CD8-positive, alpha-beta memory T cell (primary cell): ENCODE measurements at regions not wholly inside any gene's neighbourhood (a gene's known extent, or its start where the extent isn't known, plus 50 kb on each side); places are given as distances from the start of the nearest gene placed in this dataset.
"Not testable (repeated sequence)": the region's sequence is repeated elsewhere in the genome, so short reads cannot be mapped to it uniquely, and the experiment has no call there.

ENCODE experiments used
- CTCF ChIA-PET: fragments of 350-600 bp; sonication (Branson Sonifier 250); formaldehyde crosslinking; loops from one replicate; lab custom pipeline; 2021; ENCODE audit warnings: antibody characterized with exemption; lab: Charles Lee
- POLR2A ChIA-PET: fragments of 350-600 bp; sonication (Branson Sonifier 250); formaldehyde crosslinking; loops from one replicate; lab custom pipeline; 2021; ENCODE audit warnings: antibody characterized with exemption; lab: Charles Lee
- DNase-seq, 5 donors: peaks; one replicate each; pipeline versions ENCODE4 v3.0.0 to v3.0.0-alpha.2; 2020 to 2022; ENCODE audit warnings: mixed read lengths in 1 of 5
- H3K27ac ChIP-seq: one replicate; pipeline ENCODE4 v1.7.0; 2013; ENCODE audit warnings: low read depth, mild to moderate bottlenecking, low read length, moderate library complexity
- H3K27me3 ChIP-seq: 2 replicates; pipeline ENCODE4 v1.7.0; 2013; ENCODE audit warnings: low read length, mild to moderate bottlenecking; ENCODE audit not compliant: insufficient read depth, poor library complexity, severe bottlenecking
- H3K36me3 ChIP-seq: 2 replicates; pipeline ENCODE4 v1.7.0; 2013; ENCODE audit warnings: mild to moderate bottlenecking, low read length, moderate library complexity; ENCODE audit not compliant: insufficient read depth
- H3K4me1 ChIP-seq: 2 replicates; pipeline ENCODE4 v1.7.0; 2013; ENCODE audit warnings: mild to moderate bottlenecking, low read length, moderate library complexity; ENCODE audit not compliant: insufficient read depth
- H3K4me3 ChIP-seq: 2 replicates; pipeline ENCODE4 v1.7.0; 2013; ENCODE audit warnings: mild to moderate bottlenecking, low read length
- H3K9me3 ChIP-seq: 2 replicates; pipeline ENCODE4 v1.7.0; 2013; ENCODE audit warnings: mild to moderate bottlenecking, low read length
- H3K27ac Mint-ChIP-seq, 8 donors: one replicate each; pipeline ENCODE4 v1.8.0; 2020 to 2021; ENCODE audit warnings: mixed read lengths in 8 of 8, mild to moderate bottlenecking in 6 of 8, inconsistent platforms in 3 of 8, moderate library complexity in 3 of 8
- H3K27me3 Mint-ChIP-seq, 2 donors: one replicate each; pipeline ENCODE4 v1.8.0; 2020 to 2021; ENCODE audit warnings: mixed read lengths in 2 of 2, mild to moderate bottlenecking in 1 of 2, moderate library complexity in 1 of 2
- H3K36me3 Mint-ChIP-seq, 3 donors: one replicate each; pipeline ENCODE4 v1.8.0; 2020 to 2021; ENCODE audit warnings: mixed read lengths in 3 of 3, inconsistent platforms in 1 of 3, mild to moderate bottlenecking in 1 of 3
- H3K4me1 Mint-ChIP-seq, 3 donors: one replicate each; pipeline ENCODE4 v1.8.0; 2020 to 2021; ENCODE audit warnings: mixed read lengths in 3 of 3, inconsistent platforms in 1 of 3, mild to moderate bottlenecking in 1 of 3
- H3K4me3 Mint-ChIP-seq, 7 donors: one replicate each; pipeline ENCODE4 v1.8.0; 2020 to 2021; ENCODE audit warnings: mixed read lengths in 7 of 7, mild to moderate bottlenecking in 6 of 7, moderate library complexity in 4 of 7, inconsistent platforms in 2 of 7
- H3K9me3 Mint-ChIP-seq, 5 donors: one replicate each; pipeline ENCODE4 v1.8.0; 2020 to 2022; ENCODE audit warnings: mixed read lengths in 5 of 5, mild to moderate bottlenecking in 3 of 5, moderate library complexity in 2 of 5, inconsistent platforms in 1 of 5

DNA sequence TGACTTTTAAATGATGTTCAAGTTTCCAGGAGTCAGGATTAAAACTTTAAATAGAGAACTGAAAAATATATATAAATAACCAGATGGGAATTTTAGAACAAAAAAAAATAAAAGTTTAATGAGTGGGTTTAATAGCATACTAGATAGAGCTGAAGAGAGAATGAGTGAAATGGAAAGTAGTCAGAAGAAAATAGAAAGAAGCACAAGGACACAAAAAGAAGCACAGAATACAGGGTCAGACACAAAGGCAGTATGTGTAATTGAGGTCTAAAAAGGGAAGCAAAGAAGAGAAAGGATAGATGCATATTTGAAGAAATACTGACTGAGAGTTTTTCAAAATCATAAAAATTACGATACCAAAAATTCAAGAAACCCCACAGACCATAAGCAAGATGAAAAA is 159.8 kb upstream of the FERMT1 start:
- Histone ChIP-seq H3K27me3 (no peaks in the 10 kb centered on the region), H3K27ac (no peak overlapping the region), H3K9me3 (no peaks in the 10 kb centered on the region), H3K36me3 (no peaks in the 10 kb centered on the region), H3K4me3 (no peak overlapping the region), H3K4me1 (no peaks in the 10 kb centered on the region)
- Mint-ChIP-seq H3K36me3 (no peaks in the 10 kb centered on the region), H3K27ac (no peak overlapping the region), H3K27me3 (peaks cover 0 to 4% of the 10 kb centered on the region in 2 donors), H3K9me3 (peaks cover 9 to 28% (median 15%) of the 10 kb centered on the region in 5 donors), H3K4me3 (no peak overlapping the region), H3K4me1 (no peaks in the 10 kb centered on the region)
- no peak for DNase-seq
- POLR2A ChIA-PET, result no interaction called here
- CTCF ChIA-PET, result no interaction called here

DNA sequence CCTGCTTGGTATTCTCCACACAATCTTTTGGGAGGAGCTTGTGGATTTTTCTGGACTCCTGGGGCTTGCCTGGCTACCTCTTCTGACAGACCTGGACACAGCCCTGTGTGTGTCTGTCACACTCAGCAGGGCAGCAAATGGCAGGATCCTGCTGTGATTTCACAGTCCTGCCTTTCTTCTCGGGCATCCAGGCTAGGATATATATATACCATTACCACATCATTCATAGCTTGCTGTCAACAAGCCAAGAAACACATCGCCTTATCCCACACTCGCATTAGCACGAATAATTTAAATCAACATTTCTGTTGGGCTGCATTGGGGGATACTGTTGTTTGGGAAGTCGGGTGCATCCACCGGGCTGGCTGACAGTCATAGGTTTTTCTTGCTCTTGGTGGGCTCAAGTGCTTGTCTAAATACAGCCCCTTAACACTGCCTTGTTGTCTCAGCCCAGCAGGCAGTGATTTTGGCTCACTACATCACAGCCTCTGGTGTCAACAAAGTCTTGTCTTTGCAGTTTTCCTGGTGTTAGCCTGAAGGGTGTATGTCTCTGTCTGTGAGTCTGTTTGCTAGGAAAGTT is 154.9 kb upstream of the FERMT1 start:
- Mint-ChIP-seq H3K27me3 (peaks cover 0 to 4% of the 10 kb centered on the region in 2 donors), H3K27ac (no peak overlapping the region), H3K4me3 (no peak overlapping the region), H3K36me3 (no peaks in the 10 kb centered on the region), H3K9me3 (peaks cover 2 to 8% (median 5%) of the 10 kb centered on the region in 5 donors), H3K4me1 (no peaks in the 10 kb centered on the region)
- no peak for DNase-seq
- no peak overlapping the region for H3K4me3 ChIP-seq
- no peaks in the 10 kb centered on the region for H3K27me3 ChIP-seq
- H3K4me1 ChIP-seq, result no peaks in the 10 kb centered on the region
- H3K9me3 ChIP-seq, result no peaks in the 10 kb centered on the region
- ChIA-PET POLR2A (no interaction called here), CTCF (no interaction called here)
- H3K36me3 ChIP-seq, result no peaks in the 10 kb centered on the region
- no peak overlapping the region for H3K27ac ChIP-seq

DNA sequence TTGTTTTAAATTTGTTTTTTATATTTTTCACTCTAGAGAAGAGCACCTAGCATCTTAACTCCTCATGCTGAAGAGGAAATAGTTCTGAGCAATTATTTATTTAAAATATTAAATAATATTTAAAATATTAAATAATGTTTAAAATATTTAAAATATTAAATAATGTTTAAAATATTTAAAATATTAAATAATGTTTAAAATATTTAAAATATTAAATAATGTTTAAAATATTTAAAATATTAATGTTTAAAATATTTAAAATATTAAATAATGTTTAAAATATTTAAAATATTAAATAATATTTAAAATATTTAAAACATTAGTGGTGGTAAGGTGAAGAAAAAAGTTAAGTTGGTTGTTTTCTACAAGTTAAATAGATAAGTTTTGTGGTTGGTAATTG is 147.6 kb upstream of the FERMT1 start:
- H3K9me3 ChIP-seq, result not testable (repeated sequence)

DNA sequence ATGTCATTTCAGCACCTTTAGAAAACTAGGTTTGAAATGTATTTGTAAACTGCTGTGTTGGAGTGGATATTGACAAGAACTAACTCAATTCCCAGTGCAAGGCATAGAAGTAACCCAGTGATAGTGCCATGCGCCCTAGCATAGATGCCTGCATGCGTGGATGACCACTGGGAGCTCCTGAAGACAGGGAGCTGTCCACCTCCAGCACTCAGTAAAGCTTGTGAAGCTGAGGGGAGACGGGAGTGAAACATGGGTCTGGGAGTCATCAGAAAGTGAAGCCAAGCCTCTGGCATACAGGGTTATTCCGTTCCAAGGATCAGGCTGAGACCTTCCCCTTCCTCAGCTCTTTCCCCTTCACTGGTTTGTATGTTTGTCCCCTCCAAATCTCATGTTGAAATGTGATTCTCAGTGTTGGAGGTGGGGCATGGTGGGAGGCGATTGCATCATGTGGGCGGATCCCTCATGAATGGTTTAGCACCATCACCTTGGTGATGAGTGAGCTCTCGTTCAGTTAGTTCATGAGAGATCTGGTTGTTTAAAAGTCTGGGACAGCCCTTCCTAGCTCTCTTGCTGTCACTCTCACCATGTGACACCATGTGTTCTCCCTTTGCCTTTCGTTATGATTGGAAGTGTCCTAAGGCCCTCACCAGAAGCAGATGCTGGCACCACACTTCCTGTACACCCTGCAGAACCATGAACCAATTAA is 146.5 kb upstream of the FERMT1 start:
- H3K4me1 ChIP-seq, result no peaks in the 10 kb centered on the region
- no peaks in the 10 kb centered on the region for H3K9me3 ChIP-seq
- no peaks in the 10 kb centered on the region for H3K4me1 Mint-ChIP-seq
- H3K9me3 Mint-ChIP-seq, result peaks cover 0 to 5% (median 0%) of the 10 kb centered on the region in 5 donors
- ChIA-PET POLR2A (no interaction called here), CTCF (no interaction called here)
- no peak overlapping the region for H3K4me3 ChIP-seq
- no peaks in the 10 kb centered on the region for H3K36me3 Mint-ChIP-seq
- DNase-seq, result no peak
- no peak overlapping the region for H3K4me3 Mint-ChIP-seq
- H3K36me3 ChIP-seq, result no peaks in the 10 kb centered on the region
- no peak overlapping the region for H3K27ac Mint-ChIP-seq
- no peaks in the 10 kb centered on the region for H3K27me3 ChIP-seq
- H3K27ac ChIP-seq, result no peak overlapping the region
- no peaks in the 10 kb centered on the region for H3K27me3 Mint-ChIP-seq

More for the DNA sequence above, 147.6 kb upstream of the FERMT1 start:
- H3K4me1 Mint-ChIP-seq, H3K4me3 ChIP-seq, H3K36me3 ChIP-seq, H3K27ac Mint-ChIP-seq, H3K27me3 ChIP-seq, H3K9me3 Mint-ChIP-seq, H3K27me3 Mint-ChIP-seq, H3K27ac ChIP-seq, H3K4me1 ChIP-seq, H3K4me3 Mint-ChIP-seq, CTCF ChIA-PET, POLR2A ChIA-PET, DNase-seq, H3K36me3 Mint-ChIP-seq: not testable (repeated sequence)

DNA sequence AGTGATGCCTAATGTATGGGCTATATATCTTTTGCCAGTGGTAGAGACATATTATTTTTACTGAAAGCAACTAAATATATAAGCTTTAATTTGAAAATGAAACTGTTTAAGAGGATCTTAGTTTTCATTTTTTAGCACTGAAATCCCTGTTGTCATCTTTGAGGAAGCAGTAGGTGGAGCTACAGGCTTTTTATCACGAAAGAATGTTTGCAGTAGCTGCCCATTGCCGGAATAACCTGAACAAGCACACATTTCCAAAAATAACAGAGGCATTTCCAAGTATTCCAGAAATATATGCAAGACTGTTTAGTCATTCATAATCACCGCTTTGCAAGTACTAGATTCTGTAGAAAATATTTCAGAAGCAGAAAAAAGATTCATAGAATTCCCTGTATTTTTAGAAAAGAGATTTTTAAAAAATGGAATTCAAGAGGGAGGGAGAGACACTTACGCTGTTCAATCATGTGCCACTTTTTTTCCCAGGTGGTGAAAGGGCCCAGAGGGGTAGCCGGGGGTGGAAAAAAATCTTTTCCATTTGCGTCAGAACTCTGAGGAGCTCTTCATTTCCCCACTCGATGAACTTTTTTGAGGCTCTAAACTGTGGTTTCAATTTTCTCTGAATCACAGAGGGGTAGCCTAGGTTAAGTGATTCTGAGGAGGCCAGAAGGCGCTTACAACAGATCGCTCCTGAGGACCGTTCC is 142.5 kb upstream of the FERMT1 start:
- Histone ChIP-seq H3K9me3 (no peaks in the 10 kb centered on the region), H3K27me3 (no peaks in the 10 kb centered on the region), H3K36me3 (no peaks in the 10 kb centered on the region), H3K27ac (no peak overlapping the region), H3K4me3 (no peak overlapping the region), H3K4me1 (no peaks in the 10 kb centered on the region)
- Mint-ChIP-seq H3K9me3 (peaks cover 0 to 5% (median 0%) of the 10 kb centered on the region in 5 donors), H3K27me3 (no peaks in the 10 kb centered on the region), H3K4me1 (no peaks in the 10 kb centered on the region), H3K36me3 (no peaks in the 10 kb centered on the region), H3K4me3 (no peak overlapping the region), H3K27ac (no peak overlapping the region)
- DNase-seq, result no peak
- ChIA-PET POLR2A (no interaction called here), CTCF (no interaction called here)

DNA sequence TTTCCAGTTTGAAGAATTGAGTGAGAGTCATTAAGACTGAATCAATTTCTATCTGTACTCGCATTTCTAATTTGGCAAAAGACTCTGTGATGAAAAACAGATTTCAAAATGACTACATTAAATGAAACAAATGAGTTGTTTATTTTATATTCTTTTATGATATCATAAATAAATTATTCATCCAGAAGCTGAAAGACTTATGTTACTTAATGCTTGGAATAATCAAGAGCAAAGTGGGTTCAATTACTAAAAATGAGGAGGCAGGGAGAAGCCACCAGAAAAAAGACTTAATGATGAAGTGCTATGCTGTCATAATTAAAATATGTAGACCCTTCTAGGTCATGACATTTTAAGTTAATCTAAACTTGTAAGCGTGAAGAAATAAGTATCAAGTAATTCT is 130.6 kb upstream of the FERMT1 start:
- H3K9me3 ChIP-seq, result no peaks in the 10 kb centered on the region
- no peaks in the 10 kb centered on the region for H3K27me3 Mint-ChIP-seq
- DNase-seq, result no peak

DNA sequence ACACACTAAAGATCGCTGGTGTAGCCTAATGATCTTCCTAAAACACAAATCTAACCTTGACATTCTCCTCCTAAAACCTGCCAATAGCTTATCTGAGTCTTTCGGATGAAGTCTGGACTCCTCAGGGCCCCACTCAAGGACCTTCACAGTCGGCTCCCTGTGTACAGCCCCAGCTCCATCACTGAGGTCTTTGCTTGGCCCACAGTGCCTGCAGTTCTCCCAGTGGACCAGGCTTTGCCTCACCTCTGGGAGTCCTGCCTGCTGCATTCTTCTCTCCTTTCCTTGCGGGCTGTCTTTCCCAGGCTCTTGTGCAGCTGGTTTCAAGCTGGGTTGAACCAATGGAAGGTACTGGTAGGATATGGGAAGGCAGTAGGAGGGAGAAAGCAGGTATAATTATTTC is 122.6 kb upstream of the FERMT1 start:
- ChIA-PET CTCF (no interaction called here), POLR2A (no interaction called here)
- H3K36me3 Mint-ChIP-seq, result no peaks in the 10 kb centered on the region
- Histone ChIP-seq H3K27ac (no peak overlapping the region), H3K27me3 (no peaks in the 10 kb centered on the region), H3K4me1 (no peaks in the 10 kb centered on the region), H3K4me3 (no peak overlapping the region), H3K9me3 (no peaks in the 10 kb centered on the region), H3K36me3 (no peaks in the 10 kb centered on the region)
- peaks cover 0 to 13% (median 6%) of the 10 kb centered on the region in 5 donors for H3K9me3 Mint-ChIP-seq
- H3K27ac Mint-ChIP-seq, result no peak overlapping the region
- peaks cover 0 to under 1% of the 10 kb centered on the region in 2 donors for H3K27me3 Mint-ChIP-seq
- H3K4me3 Mint-ChIP-seq, result no peak overlapping the region
- DNase-seq, result no peak
- no peaks in the 10 kb centered on the region for H3K4me1 Mint-ChIP-seq

More for the DNA sequence above, 130.6 kb upstream of the FERMT1 start:
- Histone ChIP-seq H3K4me1 (no peaks in the 10 kb centered on the region), H3K4me3 (no peak overlapping the region), H3K36me3 (no peaks in the 10 kb centered on the region), H3K27ac (no peak overlapping the region), H3K27me3 (no peaks in the 10 kb centered on the region)
- Mint-ChIP-seq H3K4me1 (no peaks in the 10 kb centered on the region), H3K27ac (no peak overlapping the region), H3K36me3 (no peaks in the 10 kb centered on the region), H3K4me3 (no peak overlapping the region), H3K9me3 (peaks cover 0 to 8% (median 5%) of the 10 kb centered on the region in 5 donors)
- ChIA-PET CTCF (no interaction called here), POLR2A (no interaction called here)

DNA sequence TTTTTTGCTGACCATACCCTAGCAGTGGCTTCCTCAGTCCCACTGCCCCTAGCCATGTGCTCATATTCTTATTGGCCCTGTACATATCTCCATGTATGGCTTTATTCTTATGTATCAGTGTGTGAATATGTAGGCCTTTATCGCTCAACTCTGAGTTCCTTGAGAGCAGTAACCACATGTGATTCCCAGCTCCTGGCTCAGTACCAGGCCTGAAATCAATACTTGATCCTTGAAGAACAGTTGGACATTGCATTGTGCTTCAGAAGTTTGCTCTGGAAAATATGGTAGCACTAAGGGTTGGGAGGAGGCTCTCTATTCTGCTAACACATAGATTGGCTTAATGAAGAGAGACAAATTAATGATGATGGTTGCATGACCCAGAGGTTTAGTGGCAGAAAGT is 118.8 kb upstream of the FERMT1 start:
- POLR2A ChIA-PET, result no interaction called here
- H3K36me3 ChIP-seq, result no peaks in the 10 kb centered on the region
- Mint-ChIP-seq H3K27me3 (peaks cover 0 to 1% of the 10 kb centered on the region in 2 donors), H3K27ac (no peak overlapping the region), H3K4me3 (no peak overlapping the region), H3K4me1 (no peaks in the 10 kb centered on the region), H3K9me3 (peaks cover 0 to 16% (median 2%) of the 10 kb centered on the region in 5 donors), H3K36me3 (no peaks in the 10 kb centered on the region)
- no peak overlapping the region for H3K4me3 ChIP-seq
- H3K9me3 ChIP-seq, result no peaks in the 10 kb centered on the region
- H3K27me3 ChIP-seq, result no peaks in the 10 kb centered on the region
- H3K27ac ChIP-seq, result no peak overlapping the region
- CTCF ChIA-PET, result no interaction called here
- DNase-seq, result no peak
- H3K4me1 ChIP-seq, result no peaks in the 10 kb centered on the region
